Spleen (tissue), 11 donors: ENCODE measurements at regions not wholly inside any gene's neighbourhood (a gene's known extent, or its start where the extent isn't known, plus 50 kb on each side); places are given as distances from the start of the nearest gene placed in this dataset.
"Not testable (repeated sequence)": the region's sequence is repeated elsewhere in the genome, so short reads cannot be mapped to it uniquely, and the experiment has no call there.

Source experiments
- DNase-seq: peaks from one replicate; pipeline ENCODE4 v3.0.0-alpha.2; 2020
- H3K27ac ChIP-seq, 8 donors: fragments of 200-600 bp; sonication (generic) in 7 of 8; 1 replicate in 4 of 8; 2 replicates in 4 of 8; pipeline versions ENCODE4 v1.5.0 to v1.8.0; 2016 to 2021; ENCODE audit warnings: inconsistent platforms in 4 of 8, mild to moderate bottlenecking in 4 of 8, moderate library complexity in 1 of 8
- H3K27me3 ChIP-seq, 7 donors: fragments of 200-600 bp; sonication (generic) in 6 of 7; replicated peaks in 1 of 7; 1 replicate in 4 of 7; 2 replicates in 3 of 7; pipeline versions ENCODE4 v1.5.0 to v1.8.0; 2016 to 2021; ENCODE audit warnings: inconsistent platforms in 3 of 7, mild to moderate bottlenecking in 1 of 7
- H3K36me3 ChIP-seq, 6 donors: fragments of 200-600 bp; sonication (generic) in 5 of 6; 1 replicate in 4 of 6; 2 replicates in 2 of 6; pipeline versions ENCODE4 v1.5.0 to v1.8.0; 2016 to 2021; ENCODE audit warnings: inconsistent platforms in 2 of 6
- H3K4me1 ChIP-seq, 6 donors: fragments of 200-600 bp; sonication (generic) in 5 of 6; 1 replicate in 3 of 6; 2 replicates in 3 of 6; pipeline versions ENCODE4 v1.5.0 to v1.8.0; 2016 to 2021; ENCODE audit warnings: inconsistent platforms in 3 of 6
- H3K4me3 ChIP-seq, 8 donors: fragments of 200-600 bp; sonication (generic) in 7 of 8; 1 replicate in 4 of 8; 2 replicates in 4 of 8; pipeline versions ENCODE4 v1.5.0 to v1.8.0; 2016 to 2021; ENCODE audit warnings: inconsistent platforms in 4 of 8, mild to moderate bottlenecking in 4 of 8, moderate library complexity in 2 of 8
- H3K9me3 ChIP-seq, 8 donors: fragments of 200-600 bp; sonication (generic) in 7 of 8; 1 replicate in 4 of 8; 2 replicates in 4 of 8; pipeline versions ENCODE4 v1.5.0 to v1.8.0; 2016 to 2021; ENCODE audit warnings: inconsistent platforms in 4 of 8
- POLR2A ChIP-seq, 3 donors: fragments of 450-650 bp; IDR thresholded peaks; one replicate each; pipeline ENCODE4 v1.5.1; 2017; ENCODE audit warnings: antibody characterized with exemption in 3 of 3, mild to moderate bottlenecking in 1 of 3
- POLR2AphosphoS5 ChIP-seq, 3 donors: sonication (generic); formaldehyde crosslinking; IDR thresholded peaks; one replicate each; pipeline ENCODE4 v1.5.1; 2017; ENCODE audit warnings: antibody characterized with exemption in 3 of 3
- WGBS, 5 donors: extraction: QIAGEN DNeasy Blood & Tissue Kit in 3 of 5; methylation state at CpG; one replicate each; pipeline versions ENCODE4 v1.1.5 to v1.1.7; 2013 to 2018; 5-methylcytosine and 5-hydroxymethylcytosine counted together
- intact Hi-C: fragments of 100-400 bp; cut with DNase I; formaldehyde crosslinking; loops from one replicate; pipeline ENCODE4 v1.15.0; 2023; ENCODE audit warnings: low total_unique reads
- TF ChIP-seq, protein P1 (sequence below), 11 experiments: fragments of 200-600 bp in 7 of 11; fragments of 450-650 bp in 4 of 11; sonication (generic) in 4 of 11; IDR thresholded peaks in 8 of 11; conservative IDR thresholded peaks in 3 of 11; 1 replicate in 7 of 11; 2 replicates in 4 of 11; pipeline versions ENCODE4 v1.4.0 to v1.8.0; 2016 to 2021; ENCODE audit warnings: antibody characterized with exemption in 11 of 11, inconsistent platforms in 4 of 11, mild to moderate bottlenecking in 1 of 11
- donor health status: healthy with polysubstance abuse.
- donor health status: DM: no; HTN: no; CAD: no; lungs with moderate emphysema.
- donor health status: DM: no; HTN: no; CAD: no.
- donor health status: Bipolar disorder and iron deficiency.
- donor health status: healthy.
- donor health status: DM: no; HTN: no; CAD: no.
- donor health status: DM: yes; HTN: yes; CAD: no.

DNA sequence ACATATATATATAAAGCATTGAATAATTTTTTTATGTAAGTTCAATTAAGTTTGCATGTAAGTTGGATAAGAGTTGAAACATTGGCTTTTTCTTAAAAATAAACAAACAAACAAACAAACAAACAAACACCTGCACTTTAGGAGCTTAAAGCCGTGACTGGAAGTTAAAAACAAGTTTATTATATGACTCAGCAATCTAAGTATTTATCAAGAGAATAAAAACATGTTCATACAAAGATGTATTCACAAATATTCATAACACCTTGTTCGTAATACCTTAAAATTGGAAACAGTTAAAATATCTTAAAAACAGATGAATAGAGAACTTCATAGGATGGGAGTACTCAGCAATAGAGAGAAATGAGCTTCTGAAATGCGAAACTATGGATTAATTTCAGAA is 61.5 kb upstream of the ANXA1 start:
- intact Hi-C loops = no loop called here
- 56 to 72% (median 61%) methylated on average over 3 of the region's 3 CpGs for WGBS, 5 donors
- TF ChIP-seq POLR2AphosphoS5 (IDR thresholded peaks at IDR 0.05) (no peak), POLR2A (IDR thresholded peaks at IDR 0.05) (no peak)
- TF ChIP-seq, protein P1, sequence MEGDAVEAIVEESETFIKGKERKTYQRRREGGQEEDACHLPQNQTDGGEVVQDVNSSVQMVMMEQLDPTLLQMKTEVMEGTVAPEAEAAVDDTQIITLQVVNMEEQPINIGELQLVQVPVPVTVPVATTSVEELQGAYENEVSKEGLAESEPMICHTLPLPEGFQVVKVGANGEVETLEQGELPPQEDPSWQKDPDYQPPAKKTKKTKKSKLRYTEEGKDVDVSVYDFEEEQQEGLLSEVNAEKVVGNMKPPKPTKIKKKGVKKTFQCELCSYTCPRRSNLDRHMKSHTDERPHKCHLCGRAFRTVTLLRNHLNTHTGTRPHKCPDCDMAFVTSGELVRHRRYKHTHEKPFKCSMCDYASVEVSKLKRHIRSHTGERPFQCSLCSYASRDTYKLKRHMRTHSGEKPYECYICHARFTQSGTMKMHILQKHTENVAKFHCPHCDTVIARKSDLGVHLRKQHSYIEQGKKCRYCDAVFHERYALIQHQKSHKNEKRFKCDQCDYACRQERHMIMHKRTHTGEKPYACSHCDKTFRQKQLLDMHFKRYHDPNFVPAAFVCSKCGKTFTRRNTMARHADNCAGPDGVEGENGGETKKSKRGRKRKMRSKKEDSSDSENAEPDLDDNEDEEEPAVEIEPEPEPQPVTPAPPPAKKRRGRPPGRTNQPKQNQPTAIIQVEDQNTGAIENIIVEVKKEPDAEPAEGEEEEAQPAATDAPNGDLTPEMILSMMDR (IDR thresholded peaks at IDR 0.05 in 8 of 11, conservative IDR thresholded peaks at IDR 0.05 in 3 of 11) = no peak

DNA sequence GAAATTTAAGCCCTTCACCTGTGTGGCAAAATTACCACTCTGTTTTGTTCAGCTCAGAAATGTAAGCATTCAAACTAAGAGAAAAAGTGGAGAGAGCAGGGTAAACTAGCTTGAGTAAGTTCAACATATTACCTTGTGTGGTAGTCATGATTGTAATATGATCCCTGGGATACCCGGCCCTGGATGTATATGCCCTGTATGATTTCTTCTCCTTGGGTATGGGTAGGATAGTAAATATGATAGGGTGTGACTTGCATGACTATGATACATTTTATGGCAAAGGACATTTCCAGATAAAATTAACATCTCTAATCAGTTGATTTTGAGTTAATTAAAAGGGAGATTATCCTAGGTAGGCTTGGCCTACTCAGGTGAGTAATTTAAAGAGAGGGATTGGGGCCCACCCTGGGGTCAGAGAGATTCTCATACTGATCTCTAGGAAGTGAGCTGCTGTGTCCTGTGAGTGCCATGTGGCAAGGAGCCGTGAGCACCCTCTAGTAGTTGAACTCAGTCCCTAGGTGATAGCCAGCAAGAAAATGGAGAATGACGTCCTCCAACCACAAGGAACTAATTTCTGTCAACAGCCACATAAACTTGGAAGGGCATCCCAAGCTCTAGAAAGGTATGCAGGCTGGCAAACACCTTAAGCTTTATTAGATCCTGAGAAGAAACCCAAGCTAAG is 62.2 kb upstream of the ANXA1 start:
- Histone ChIP-seq H3K36me3 (no peaks in the 10 kb centered on the region), H3K27me3 (no peaks in the 10 kb centered on the region), H3K4me3 (no peak overlapping the region), H3K27ac (no peak overlapping the region), H3K4me1 (peaks cover 0 to 9% (median 2%) of the 10 kb centered on the region in 6 donors), H3K9me3 (no peaks in the 10 kb centered on the region)
- no peak for TF ChIP-seq POLR2AphosphoS5 (IDR thresholded peaks at IDR 0.05)
- no peak for TF ChIP-seq POLR2A (IDR thresholded peaks at IDR 0.05)
- TF ChIP-seq, protein P1 (IDR thresholded peaks at IDR 0.05 in 8 of 11, conservative IDR thresholded peaks at IDR 0.05 in 3 of 11) = no peak
- intact Hi-C loops = loop anchor here (10.0 kb wide), 1 partner anchor 215 kb away; no protein-coding TSS in a partner anchor
- WGBS, 5 donors = 76 to 85% (median 80%) methylated on average over 3 of the region's 3 CpGs
- DNase-seq = no peak

More for the DNA sequence above, 61.5 kb upstream of the ANXA1 start:
- Histone ChIP-seq H3K4me1 (peaks cover 0 to 9% (median 2%) of the 10 kb centered on the region in 6 donors), H3K27ac (no peak overlapping the region), H3K27me3 (no peaks in the 10 kb centered on the region), H3K36me3 (no peaks in the 10 kb centered on the region), H3K4me3 (no peak overlapping the region), H3K9me3 (no peaks in the 10 kb centered on the region)
- DNase-seq = no peak

DNA sequence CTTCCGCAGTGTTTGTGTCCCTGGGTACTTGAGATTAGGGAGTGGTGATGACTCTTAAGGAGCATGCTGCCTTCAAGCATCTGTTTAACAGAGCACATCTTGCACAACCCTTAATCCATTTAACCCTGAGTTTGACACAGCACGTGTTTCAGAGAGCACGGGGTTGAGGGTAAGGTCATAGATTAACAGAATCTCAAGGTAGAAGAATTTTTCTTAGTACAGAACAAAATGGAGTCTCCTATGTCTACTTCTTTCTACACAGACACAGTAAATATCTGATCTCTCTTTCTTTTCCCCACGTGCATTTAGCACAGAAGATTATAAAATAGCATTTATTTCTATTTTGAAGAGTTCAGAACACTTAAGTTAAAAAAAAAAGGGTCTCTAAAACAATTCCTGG is 63.8 kb upstream of the ANXA1 start:
- WGBS, 5 donors = 65 to 81% (median 73%) methylated on average over 3 to 4 of the region's 4 CpGs
- H3K27me3 ChIP-seq, DNase-seq, H3K4me3 ChIP-seq, H3K9me3 ChIP-seq, H3K36me3 ChIP-seq, H3K4me1 ChIP-seq, H3K27ac ChIP-seq: not testable (repeated sequence)
- intact Hi-C loops = loop anchor here (10.0 kb wide), 1 partner anchor 213 kb away; no protein-coding TSS in a partner anchor

DNA sequence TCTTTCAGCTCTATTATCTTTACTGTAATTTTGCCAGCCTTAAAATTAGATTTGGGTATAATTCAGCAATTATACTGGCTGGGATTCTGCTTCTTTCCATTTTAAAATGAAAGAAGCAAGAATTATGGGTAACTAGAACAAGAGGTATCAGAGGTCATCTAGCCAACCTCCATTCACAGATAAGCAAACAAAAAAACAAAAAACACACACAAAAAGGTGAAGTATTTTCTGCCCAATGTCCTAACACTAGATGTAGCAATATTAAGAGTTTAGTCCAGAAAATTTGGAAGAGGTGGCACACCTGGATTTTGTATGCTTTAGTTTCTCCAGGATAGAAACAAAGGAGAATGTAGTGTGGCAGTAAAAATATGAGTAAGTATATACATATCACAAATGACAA is 68.1 kb upstream of the ANXA1 start:
- H3K4me1 ChIP-seq = no peaks in the 10 kb centered on the region
- no peak overlapping the region for H3K4me3 ChIP-seq
- TF ChIP-seq POLR2AphosphoS5 (IDR thresholded peaks at IDR 0.05) (no peak), POLR2A (IDR thresholded peaks at IDR 0.05) (no peak)
- TF ChIP-seq, protein P1 (IDR thresholded peaks at IDR 0.05 in 8 of 11, conservative IDR thresholded peaks at IDR 0.05 in 3 of 11) = no peak
- no peak overlapping the region for H3K27ac ChIP-seq
- no peaks in the 10 kb centered on the region for H3K36me3 ChIP-seq
- H3K9me3 ChIP-seq = no peaks in the 10 kb centered on the region
- intact Hi-C loops = loop anchor here (10.0 kb wide), 1 partner anchor 209 kb away; no protein-coding TSS in a partner anchor
- H3K27me3 ChIP-seq = no peaks in the 10 kb centered on the region
- DNase-seq = no peak
